ENCODE measurements at regions not wholly inside any gene's neighbourhood (a gene's known extent, or its start where the extent isn't known, plus 50 kb on each side); places are given as distances from the start of the nearest gene placed in this dataset.

DNA sequence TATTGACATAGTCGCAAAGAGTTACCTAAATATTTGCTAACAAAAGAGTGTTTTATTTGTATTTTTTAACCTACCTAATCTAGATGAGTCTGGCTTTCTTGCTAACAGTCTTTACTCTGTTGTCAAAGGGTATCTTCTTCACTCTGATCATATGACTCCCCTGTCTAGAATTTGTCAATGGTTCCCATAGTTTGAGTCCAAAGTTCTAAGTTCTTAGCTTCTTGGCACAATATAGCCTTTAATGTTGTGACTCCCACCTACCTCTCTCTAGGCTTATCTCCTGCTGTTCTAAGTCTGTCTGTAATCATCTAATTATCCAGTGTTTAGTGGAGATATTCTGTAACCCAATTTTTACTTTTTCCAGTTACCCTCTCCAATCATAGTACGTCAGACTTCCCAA is 104.3 kb upstream of the PDE3A start:
- no peak for DNase-seq (ENCODE audit: low read depth)

DNA sequence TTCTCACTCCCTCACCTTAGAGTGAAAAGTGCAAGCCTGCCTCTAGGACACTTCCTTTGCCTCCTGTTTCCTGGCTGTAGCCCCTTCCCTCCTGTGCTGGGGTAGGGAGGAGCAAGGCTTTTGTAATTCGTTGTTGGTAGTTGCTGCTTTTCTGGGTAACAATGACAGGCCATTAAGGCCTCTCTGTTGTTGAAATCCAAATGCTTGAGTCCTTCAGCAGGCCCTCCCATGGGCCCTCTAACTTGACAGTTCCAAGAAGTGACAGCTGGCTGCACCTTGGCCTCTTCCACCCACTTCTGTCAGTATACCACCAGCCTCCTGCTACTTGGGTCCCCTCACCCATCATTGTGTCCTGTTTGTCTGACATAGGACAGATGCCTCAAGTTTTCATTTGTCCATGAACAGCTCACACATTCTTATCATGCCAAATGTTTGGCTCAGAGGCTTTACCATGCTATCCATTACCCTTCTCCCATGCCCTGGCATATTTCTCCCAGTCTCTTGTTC is 103.7 kb upstream of the PDE3A start:
- DNase-seq (ENCODE audit: low read depth): no peak

DNA sequence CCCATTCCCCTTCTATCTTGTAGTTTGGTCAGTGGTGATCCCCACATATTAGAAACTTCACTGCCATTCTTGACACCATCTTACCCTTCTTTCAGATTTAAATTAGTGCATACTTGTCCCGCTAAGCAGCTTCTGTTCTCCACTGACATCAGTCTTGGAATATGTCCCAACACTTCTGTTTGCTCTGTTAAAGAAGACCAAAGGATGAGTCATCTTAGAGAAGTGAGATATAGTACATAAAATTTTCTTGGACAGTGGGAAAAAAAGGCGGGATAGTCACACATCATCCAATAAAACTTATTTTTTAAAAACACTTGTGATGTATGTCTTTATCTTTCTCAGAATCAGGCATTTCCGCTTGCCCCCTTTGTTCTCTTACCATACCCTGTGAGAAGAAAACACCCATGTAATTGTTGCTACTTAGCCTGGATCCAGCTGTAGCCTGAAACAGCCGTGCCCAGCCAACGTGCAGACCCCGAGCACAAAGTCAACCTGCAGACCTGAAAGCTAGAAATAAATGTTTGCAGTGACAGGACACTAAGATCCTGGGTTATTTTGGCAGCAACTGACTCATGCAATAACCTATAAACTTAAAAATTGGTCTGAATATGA is 100.1 kb upstream of the PDE3A start:
- DNase-seq (ENCODE audit: low read depth): no peak

DNA sequence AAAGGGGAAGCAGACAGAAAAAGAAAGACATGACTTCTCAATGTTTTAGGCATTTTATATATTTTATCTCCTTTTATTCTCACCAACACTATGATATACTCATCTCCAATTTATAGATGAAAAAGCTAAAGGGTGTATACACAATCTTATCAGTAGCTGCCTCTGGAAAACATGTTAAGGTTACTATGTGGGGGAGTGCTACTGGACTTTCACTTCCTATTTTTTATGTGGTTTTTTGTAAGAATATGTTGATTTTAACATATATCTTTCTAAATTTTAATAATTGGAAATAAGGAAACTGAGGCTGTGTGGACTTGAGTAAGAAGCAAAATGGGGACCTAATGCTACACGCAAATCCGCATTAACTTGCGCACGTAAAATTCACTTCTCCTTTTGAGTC is 99.6 kb upstream of the PDE3A start:
- DNase-seq (ENCODE audit: low read depth): no peak

DNA sequence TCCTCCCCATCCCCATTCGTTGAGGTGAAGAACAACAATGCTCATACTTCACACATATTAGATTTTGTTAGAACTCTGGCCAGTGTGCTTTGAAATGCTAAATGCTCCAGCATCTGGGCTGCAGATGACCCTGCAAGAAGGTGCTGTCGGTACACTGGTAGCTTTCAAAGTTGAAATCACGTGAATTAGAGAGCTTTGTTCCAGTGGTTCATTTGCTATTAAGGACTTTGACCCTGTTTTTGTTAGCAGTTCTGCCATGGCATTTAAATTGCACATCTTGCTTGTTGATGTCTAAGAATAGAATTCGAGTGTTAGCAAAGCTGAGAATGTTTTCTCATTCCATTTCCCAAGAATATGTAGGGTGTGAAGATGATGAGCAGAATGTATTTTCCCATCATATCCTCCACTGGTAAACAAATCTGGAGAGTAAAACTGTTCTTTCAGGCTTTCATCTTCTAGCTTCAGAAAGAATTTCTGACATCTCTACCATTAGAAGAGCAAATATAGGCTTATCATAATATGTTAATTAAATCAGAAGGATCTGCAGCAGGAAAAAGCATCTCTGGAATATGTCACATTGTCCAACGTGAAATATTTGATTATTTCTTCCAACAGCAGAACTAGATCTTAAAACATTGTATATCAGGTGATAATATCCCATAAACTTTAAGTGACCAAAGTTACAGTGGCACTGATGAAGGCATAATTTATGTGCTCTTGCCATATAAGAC is 98.8 kb upstream of the PDE3A start:
- no peak for DNase-seq (ENCODE audit: low read depth)

DNA sequence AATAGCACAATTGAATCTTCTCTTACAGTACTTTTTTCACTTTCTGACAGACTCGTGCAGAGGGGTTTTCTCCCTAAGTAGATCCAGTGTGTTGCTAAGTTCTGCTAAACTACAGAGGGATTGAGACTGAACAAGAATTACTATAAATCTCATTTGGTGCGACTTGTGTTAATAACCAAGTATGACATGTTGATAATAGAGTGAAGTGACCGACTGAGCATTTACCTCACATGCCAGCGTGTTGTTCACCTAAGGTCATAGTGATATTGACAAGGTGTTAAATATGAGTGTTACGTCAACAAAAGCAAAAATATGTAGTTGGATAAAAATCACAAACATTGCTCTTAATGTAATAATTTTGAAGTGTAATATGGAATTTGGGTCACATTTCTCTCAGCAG is 97.8 kb upstream of the PDE3A start:
- DNase-seq (ENCODE audit: low read depth): no peak

DNA sequence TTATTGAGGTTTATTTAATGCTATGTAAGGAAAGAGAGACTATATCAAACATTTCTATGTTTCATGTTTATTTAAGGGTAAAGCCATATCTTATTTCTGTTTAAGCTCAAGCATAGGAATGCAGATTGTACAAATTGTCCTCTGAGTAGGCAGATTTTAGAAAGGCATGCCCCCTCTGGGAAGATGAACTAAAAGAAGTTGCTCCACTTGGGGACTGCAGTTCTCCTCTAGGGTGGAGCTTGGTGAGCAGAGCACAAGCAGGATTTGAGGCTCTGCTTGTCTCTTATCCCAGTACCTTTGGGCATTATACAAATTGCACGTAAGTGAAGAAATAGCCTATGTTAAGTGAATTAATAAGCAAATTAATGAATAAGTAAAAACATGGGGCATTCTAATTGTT is 96.2 kb upstream of the PDE3A start:
- no peak for DNase-seq (ENCODE audit: low read depth)

DNA sequence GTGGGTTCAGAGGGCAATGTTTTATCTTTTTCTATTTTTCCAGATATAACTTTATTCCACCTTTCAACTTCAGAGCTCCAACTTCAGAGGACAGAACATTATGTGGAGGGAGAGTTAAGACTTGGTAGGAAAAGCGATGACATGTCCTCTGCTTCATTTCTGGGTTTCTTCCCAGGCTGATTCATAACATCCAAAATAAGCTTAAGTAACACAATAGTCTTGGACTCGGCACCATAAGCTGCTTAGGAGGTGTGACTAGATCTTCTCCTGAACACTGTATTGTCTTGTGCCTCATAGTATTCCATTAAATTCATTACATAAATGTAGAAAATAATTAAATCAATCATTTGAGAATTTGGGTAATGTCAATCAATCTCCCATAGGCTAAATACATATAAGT is 95.5 kb upstream of the PDE3A start:
- no peak for DNase-seq (ENCODE audit: low read depth)

DNA sequence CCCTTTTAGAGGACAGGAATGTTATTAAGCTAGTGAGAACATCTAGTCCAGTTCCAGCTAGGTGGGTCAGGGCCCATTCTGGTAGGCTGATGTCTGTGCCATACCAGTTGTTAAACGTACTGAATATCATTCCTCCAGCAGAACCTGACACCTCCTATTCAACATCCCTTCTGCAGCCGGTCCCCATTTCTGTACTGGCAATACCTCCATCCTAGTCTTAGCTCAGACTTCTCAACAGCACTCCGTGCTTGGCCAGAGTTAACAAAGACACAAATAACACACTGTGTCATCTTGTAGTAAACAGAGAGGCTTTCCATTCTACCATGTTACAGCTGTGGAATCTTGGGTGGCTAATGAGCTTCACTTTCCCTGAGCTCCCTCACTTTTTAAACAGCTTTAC is 94.3 kb upstream of the PDE3A start:
- DNase-seq (ENCODE audit: low read depth): no peak

DNA sequence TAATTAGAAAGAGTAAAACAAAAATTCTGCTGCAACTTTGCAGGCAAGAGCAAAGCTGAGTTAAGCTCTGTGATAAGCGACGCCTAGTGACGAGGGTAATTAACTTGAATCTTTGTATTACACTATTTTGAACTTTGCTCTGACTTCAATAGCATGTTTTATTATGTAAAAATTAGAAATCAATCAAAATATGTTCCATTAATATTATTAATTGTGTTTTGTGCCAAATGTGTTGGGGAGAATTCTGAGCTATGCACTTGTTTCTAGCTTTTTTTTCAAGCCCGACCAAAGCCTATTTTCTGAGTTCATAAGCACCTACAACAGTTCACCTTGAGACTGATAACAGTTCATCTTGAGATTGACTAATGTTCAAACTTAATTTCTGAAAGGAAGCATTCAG is 90.1 kb upstream of the PDE3A start:
- no peak for DNase-seq (ENCODE audit: low read depth)

DNA sequence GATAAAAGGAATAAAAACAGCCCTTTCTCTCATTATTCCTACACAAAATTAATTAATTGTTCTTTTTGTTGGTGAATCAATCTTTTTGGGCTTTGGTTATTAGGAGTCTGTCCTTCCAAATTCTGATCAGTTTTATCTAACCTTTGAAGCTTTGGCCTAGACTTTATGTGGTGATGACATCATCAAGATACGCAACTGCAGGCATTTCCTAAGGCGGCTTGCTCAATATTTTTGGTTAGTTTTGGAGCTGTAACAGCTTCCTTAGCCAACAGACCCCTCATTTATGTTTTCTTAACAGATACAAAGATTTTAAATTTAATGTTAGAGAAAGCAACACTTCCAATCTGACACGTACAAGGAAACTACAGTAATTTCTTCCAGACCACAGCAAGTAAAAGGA is 87.8 kb upstream of the PDE3A start:
- DNase-seq (ENCODE audit: low read depth): no peak

DNA sequence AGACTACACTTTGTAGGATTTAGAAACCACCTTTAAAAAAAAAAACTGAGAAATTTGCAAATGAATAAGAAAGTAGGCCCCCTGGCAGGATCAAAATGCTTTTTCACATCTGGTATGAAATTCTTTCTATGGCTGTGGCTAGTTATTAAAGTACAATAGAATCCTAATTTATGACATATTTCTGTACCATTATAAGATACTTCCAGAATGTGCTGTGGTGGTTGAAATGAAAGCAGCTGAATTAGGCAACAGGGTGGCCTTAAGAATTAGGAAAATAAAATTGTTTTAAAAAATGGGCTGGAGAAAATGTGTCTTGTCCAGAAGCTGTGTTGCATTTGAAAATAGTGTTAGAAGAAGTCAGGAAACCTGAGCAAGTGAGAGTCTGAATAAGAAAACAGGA is 85.9 kb upstream of the PDE3A start:
- no peak for DNase-seq (ENCODE audit: low read depth)

DNA sequence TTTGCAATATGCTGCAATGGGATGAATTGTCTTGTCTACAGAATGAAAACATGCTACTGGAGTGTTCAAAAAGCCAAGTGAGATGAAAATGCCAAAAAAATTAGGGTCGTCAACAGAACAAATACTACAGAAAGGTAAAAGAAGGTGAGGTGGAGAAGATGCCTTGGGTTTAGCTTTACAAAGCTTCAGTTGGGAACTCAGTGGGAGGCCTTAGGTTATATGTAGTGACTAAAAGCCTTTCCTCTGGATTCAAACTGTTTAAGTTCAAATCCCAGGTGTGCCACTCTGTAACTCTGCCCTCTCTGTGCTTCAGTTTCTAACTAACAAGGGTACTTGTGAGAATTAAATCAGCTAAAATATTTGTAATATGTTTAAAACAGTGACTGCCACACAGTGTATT is 84.9 kb upstream of the PDE3A start:
- DNase-seq (ENCODE audit: low read depth): no peak

DNA sequence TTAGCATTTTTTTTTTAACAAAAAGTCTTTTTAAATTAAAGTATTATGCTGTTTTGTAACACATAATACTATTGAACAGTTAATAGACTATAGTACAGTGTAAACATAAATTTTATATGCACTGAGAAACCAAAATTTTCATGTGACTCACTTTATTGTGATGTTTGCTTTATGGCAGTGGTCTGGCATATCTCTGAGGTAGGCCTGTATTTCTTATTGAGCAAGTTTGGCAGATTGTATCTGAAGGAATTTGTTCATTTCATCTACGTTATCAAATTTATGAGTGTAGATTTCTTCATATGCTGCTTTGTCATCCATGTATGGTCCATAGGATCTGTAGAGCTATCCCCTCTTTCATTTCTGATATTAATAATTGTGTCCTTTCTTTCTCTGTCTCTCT is 78.8 kb upstream of the PDE3A start:
- no peak for DNase-seq (ENCODE audit: low read depth)

DNA sequence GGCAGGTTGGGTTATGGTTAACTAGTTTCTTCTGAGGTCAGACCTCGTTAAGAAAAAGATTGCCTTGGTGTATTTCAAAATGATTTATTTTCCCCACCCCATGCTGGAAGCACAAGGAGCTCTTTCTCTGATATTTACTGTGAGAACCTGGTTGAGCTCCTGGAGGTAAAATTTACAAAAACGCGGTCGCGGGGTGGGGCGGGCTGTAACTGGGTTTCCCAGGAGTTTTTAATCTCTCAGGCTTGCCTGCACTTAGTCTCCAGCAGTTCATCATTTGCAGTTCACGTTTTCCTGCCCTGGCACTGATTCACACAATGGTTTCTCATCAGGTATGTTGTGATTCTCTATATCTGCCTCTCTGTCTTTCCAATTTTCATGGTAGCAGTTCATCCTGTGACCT is 67.9 kb upstream of the PDE3A start:
- DNase-seq (ENCODE audit: low read depth): no peak

DNA sequence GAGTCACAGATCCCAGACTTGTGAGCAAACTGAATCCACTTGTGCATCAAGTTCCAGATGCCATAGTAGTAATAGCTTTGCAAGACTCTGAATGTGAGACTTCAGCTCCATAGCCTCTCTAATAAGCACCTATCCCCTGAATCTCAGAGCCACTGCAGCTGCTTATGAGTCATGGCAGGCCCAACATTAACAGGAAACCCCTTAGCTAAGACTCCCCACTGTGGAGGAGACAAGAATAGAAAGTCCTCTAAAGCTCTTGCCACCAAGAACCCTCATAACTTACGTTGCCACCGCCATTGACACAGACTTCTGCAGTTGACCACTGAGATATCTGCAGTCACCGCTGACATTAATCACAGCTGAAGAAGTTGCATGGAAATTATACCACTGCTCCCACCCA is 62.9 kb upstream of the PDE3A start:
- no peak for DNase-seq (ENCODE audit: low read depth)

DNA sequence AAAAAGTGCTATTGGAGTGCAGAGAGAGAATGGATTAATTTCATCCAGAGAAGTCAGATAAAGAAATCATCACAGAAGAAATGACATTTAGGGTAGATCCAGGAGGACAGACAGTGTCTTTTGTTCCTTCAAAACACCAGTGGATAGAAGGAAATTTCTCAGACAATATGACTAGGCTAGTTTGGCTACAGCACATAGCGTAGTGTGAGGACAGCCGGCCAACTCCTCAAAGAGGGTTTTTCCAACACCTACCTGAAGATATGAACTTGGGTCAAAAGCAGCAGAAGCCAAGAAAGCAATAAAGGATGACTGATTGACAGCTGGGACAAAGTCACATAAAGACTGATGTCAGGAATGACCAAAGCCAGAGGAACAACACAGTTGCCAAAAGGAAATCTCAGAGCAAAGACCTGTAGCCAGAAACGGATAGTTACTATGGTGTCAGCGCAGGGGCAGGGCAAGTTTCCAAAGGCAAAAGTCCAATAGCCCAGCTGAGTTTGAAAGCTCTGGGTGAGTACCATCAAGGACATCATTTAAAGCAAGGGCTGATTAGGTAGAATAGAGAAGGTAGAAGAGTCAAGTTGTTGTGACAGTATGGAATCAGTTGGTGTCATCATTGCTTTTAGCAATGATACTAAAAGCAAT is 58.7 kb upstream of the PDE3A start:
- DNase-seq (ENCODE audit: low read depth): no peak

DNA sequence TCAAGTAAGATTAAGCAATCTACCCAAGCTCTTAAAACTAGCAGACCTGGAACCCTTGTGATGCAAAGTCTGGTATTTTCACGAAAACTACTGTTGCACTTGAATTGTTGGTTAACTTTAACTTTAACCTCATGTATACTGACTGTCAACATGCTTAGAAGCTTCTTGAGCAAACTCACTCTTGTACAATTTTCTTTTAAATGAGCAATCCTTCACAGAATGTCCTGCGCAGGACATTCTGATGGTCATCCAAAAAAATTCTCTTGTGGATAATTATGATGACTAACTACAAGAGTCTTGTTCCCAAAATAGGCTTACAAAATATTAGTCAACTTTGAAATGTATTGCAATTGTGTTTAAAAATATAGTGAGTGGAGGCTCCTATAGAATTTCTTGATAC is 54.0 kb upstream of the PDE3A start:
- no peak for DNase-seq (ENCODE audit: low read depth)

DNA sequence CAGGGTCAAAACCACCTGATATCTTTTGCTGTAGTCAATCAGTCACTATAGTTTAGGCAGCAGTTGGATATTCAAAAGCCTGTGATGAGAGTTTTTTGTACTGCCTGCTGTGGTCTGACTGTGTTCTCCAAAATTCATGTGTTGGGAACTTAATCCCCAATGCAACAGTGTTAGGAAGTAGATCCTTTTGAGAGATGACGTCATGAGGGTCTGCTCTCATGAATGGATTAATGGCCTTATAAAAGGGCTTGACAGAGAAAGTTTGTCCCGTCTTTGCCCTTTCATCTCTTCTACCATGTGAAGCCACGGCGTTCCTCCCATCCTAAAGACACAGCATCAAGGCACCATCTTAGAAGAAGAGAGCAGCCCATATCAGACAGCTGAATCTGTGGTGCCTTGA is 50.8 kb upstream of the PDE3A start:
- no peak for DNase-seq (ENCODE audit: low read depth)

Measured in ELR (cell line).